A549 (cell line): ENCODE measurements at regions not wholly inside any gene's neighbourhood (a gene's known extent, or its start where the extent isn't known, plus 50 kb on each side); places are given as distances from the start of the nearest gene placed in this dataset.

Source experiments
- CTCF ChIP-seq: fragments of >200 bp; sonication (Bioruptor Twin); formaldehyde crosslinking; IDR thresholded peaks from 3 replicates; pipeline ENCODE4 v1.5.1; 2016
- HMGXB4 ChIP-seq: fragments of 250-450 bp; sonication (Bioruptor Pico); IDR thresholded peaks from 2 replicates; pipeline ENCODE4 v1.5.0; 2021; ENCODE audit warnings: mild to moderate bottlenecking, moderate library complexity, borderline replicate concordance
- MAZ ChIP-seq: fragments of 150-350 bp; IDR thresholded peaks from 2 replicates; pipeline ENCODE4 v1.6.1; 2014; ENCODE audit warnings: antibody characterized with exemption, low read depth, low read length, borderline replicate concordance
- POLR2A ChIP-seq: IDR thresholded peaks from 2 replicates; pipeline ENCODE4 v1.6.1; 2012; ENCODE audit warnings: mild to moderate bottlenecking, low read length
- RCOR1 ChIP-seq: fragments of 150-350 bp; IDR thresholded peaks from 2 replicates; pipeline ENCODE4 v1.6.1; 2014; ENCODE audit warnings: antibody characterized with exemption, low read length, low read depth

GRCh38 chr9:107106416-107106815 lies 176.7 kb upstream of the RAD23B start:
- TF ChIP-seq CTCF (no peak), POLR2A (no peak), HMGXB4 (CRISPR knock-in tag) (no peak), MAZ (no peak), RCOR1 (no peak)
